Stomach (tissue), 8 donors: ENCODE measurements at regions not wholly inside any gene's neighbourhood (a gene's known extent, or its start where the extent isn't known, plus 50 kb on each side); places are given as distances from the start of the nearest gene placed in this dataset.

Source experiments
- DNase-seq, 2 donors: peaks; one replicate each; pipeline versions ENCODE4 v3.0.0 to v3.0.0-alpha.2; 2013 to 2019
- H3K27ac ChIP-seq, 5 donors: fragments of 200-600 bp in 4 of 5; sonication (generic) in 4 of 5; one replicate each; pipeline ENCODE4 v1.5.1; 2013 to 2019; ENCODE audit warnings: mild to moderate bottlenecking in 1 of 5, moderate library complexity in 1 of 5
- H3K27me3 ChIP-seq, 3 donors: fragments of 200-600 bp; sonication (generic); one replicate each; pipeline ENCODE4 v1.5.1; 2017 to 2019; ENCODE audit warnings: mixed run types in 1 of 3
- H3K36me3 ChIP-seq, 4 donors: fragments of 200-600 bp; sonication (generic); 1 replicate in 3 of 4; 2 replicates in 1 of 4; pipeline ENCODE4 v1.5.1; 2016 to 2019
- H3K4me1 ChIP-seq, 4 donors: fragments of 200-600 bp; sonication (generic); one replicate each; pipeline ENCODE4 v1.5.1; 2016 to 2019
- H3K4me3 ChIP-seq, 4 donors: fragments of 200-600 bp; sonication (generic) in 3 of 4; one replicate each; pipeline ENCODE4 v1.5.1; 2016 to 2019; ENCODE audit warnings: mild to moderate bottlenecking in 1 of 4
- H3K9me3 ChIP-seq, 4 donors: fragments of 200-600 bp; sonication (generic); one replicate each; pipeline ENCODE4 v1.5.1; 2016 to 2019
- CTCF ChIP-seq, 7 experiments: fragments of 450-650 bp in 4 of 7; fragments of 200-600 bp in 3 of 7; sonication (generic) in 3 of 7; IDR thresholded peaks; one replicate each; pipeline ENCODE4 v1.5.1; 2016 to 2019; ENCODE audit warnings: antibody characterized with exemption in 7 of 7, control low read depth in 2 of 7, mild to moderate bottlenecking in 1 of 7
- EP300 ChIP-seq: sonication (generic); formaldehyde crosslinking; IDR thresholded peaks from one replicate; pipeline ENCODE4 v1.6.1; 2017; ENCODE audit warnings: antibody characterized with exemption
- POLR2A ChIP-seq, 4 donors: fragments of 450-650 bp; IDR thresholded peaks; one replicate each; pipeline ENCODE4 v1.6.1; 2016; ENCODE audit warnings: antibody characterized with exemption in 4 of 4, control low read depth in 2 of 4, mild to moderate bottlenecking in 1 of 4, moderate library complexity in 1 of 4
- POLR2AphosphoS5 ChIP-seq, 3 donors: sonication (generic); formaldehyde crosslinking; IDR thresholded peaks; one replicate each; pipeline ENCODE4 v1.6.1; 2016; ENCODE audit warnings: antibody characterized with exemption in 3 of 3
- WGBS, 5 donors: extraction: QIAGEN DNeasy Blood & Tissue Kit in 3 of 5; methylation state at CpG; one replicate each; pipeline versions ENCODE4 v1.1.5 to v1.1.7; 2013 to 2018; 5-methylcytosine and 5-hydroxymethylcytosine counted together
- intact Hi-C: fragments of 100-400 bp; cut with DNase I; formaldehyde crosslinking; loops from one replicate; pipeline ENCODE4 v1.15.1; 2023; ENCODE audit warnings: low total_unique reads
- donor health status: healthy with polysubstance abuse.
- donor health status: Bipolar disorder and iron deficiency.
- donor health status: healthy.

DNA sequence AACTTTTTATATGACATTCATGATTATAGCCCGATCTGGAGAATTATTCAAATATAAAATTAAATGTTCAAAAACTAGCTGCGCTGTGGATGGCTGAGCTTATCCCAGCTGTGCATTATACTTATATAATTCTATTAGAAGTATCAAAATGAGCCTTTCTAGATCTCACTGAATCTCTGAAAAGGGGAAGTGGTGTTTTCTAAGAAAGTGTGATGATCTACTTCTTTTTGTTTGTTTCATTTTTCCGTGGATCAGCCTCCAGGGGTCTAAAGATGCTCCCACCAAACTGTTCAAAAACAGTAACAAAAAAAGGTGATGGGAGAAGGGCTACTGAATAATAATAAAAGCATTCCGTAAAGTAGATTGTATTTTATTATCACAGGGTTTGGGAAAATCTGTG is 411.3 kb upstream of the PSMD7 start:
- H3K27me3 ChIP-seq: peaks cover 0 to 57% (median 15%) of the 10 kb centered on the region in 3 donors
- WGBS, 5 donors: 84 to 88% (median 86%) methylated on average over 4 of the region's 4 CpGs
- intact Hi-C loops: no loop called here

DNA sequence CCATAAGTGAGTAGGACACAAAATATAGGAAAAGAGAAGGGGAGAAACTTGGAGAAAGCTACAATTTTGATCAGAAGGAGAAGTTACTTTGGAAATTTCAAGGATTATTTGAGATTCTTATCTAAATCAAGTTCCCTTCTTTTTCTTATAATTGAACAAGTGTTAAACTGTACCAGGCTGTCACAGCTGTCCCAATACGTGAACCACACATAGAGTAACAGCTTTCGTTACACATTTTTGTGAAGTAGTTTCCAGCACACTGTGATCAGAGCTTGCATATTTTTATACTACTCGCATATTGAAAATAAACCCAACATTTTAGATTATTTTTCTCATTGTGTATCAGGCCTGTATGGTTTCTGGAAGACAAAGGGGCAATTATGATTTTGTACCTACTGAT is 412.8 kb upstream of the PSMD7 start:
- no peak overlapping the region for H3K27ac ChIP-seq
- intact Hi-C loops: no loop called here

More for the DNA sequence above, 411.3 kb upstream of the PSMD7 start:
- Histone ChIP-seq H3K36me3 (no peaks in the 10 kb centered on the region), H3K4me1 (no peaks in the 10 kb centered on the region), H3K27ac (no peak overlapping the region), H3K9me3 (no peaks in the 10 kb centered on the region), H3K4me3 (no peak overlapping the region)
- TF ChIP-seq CTCF (IDR thresholded peaks at IDR 0.05) (no peak), POLR2A (IDR thresholded peaks at IDR 0.05) (no peak), EP300 (no peak), POLR2AphosphoS5 (IDR thresholded peaks at IDR 0.05) (no peak)
- DNase-seq: no peak

GRCh38 chr16:73883126-73883525 is 413.5 kb upstream of the PSMD7 start:
- Histone ChIP-seq H3K9me3 (no peaks in the 10 kb centered on the region), H3K36me3 (no peaks in the 10 kb centered on the region), H3K4me1 (no peaks in the 10 kb centered on the region), H3K4me3 (no peak overlapping the region), H3K27me3 (peaks cover 0 to 44% (median 5%) of the 10 kb centered on the region in 3 donors), H3K27ac (no peak overlapping the region)
- 32 to 59% (median 48%) methylated on average over 2 of the region's 2 CpGs for WGBS, 5 donors
- intact Hi-C loops: no loop called here
- DNase-seq: no peak
- TF ChIP-seq POLR2AphosphoS5 (IDR thresholded peaks at IDR 0.05) (no peak), POLR2A (IDR thresholded peaks at IDR 0.05) (no peak), CTCF (IDR thresholded peaks at IDR 0.05) (no peak), EP300 (no peak)

More for the DNA sequence above, 412.8 kb upstream of the PSMD7 start:
- no peak for TF ChIP-seq CTCF (IDR thresholded peaks at IDR 0.05)
- TF ChIP-seq POLR2AphosphoS5 (IDR thresholded peaks at IDR 0.05): no peak
- no peak for TF ChIP-seq POLR2A (IDR thresholded peaks at IDR 0.05)
- TF ChIP-seq EP300: no peak
- Histone ChIP-seq H3K4me3 (no peak overlapping the region), H3K9me3 (no peaks in the 10 kb centered on the region), H3K27me3 (peaks cover 0 to 50% (median 7%) of the 10 kb centered on the region in 3 donors), H3K4me1 (no peaks in the 10 kb centered on the region), H3K36me3 (no peaks in the 10 kb centered on the region)
- 83 to 93% (median 88%) methylated on average over 3 of the region's 3 CpGs for WGBS, 5 donors
- DNase-seq: no peak

DNA sequence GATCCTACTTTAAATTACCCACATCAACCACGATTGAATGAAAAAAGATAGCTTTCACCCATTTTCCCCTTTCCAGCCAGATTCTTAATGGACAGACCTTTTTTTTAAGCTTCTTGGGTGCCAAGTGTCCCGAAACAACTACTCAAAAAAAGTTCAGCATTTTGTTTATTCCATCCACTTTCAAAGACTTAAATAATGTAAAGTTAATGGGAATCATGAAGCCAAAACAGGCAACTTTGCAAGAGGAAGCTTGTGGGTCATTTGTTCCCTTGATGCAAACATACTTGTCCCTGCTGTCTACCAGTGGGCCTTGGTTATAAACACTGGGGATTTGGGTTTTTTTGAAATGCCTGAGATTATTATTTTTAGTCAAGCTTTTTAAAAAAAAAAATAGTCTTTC is 414.0 kb upstream of the PSMD7 start:
- peaks cover 0 to 39% (median under 1%) of the 10 kb centered on the region in 3 donors for H3K27me3 ChIP-seq
- WGBS, 5 donors: 58 to 80% (median 65%) methylated on average over 2 of the region's 2 CpGs

More for the DNA sequence above, 414.0 kb upstream of the PSMD7 start:
- DNase-seq: no peak
- H3K27ac ChIP-seq: no peak overlapping the region
- no peak overlapping the region for H3K4me3 ChIP-seq
- no peaks in the 10 kb centered on the region for H3K9me3 ChIP-seq
- no peaks in the 10 kb centered on the region for H3K36me3 ChIP-seq
- TF ChIP-seq POLR2AphosphoS5 (IDR thresholded peaks at IDR 0.05) (no peak), EP300 (no peak), CTCF (IDR thresholded peaks at IDR 0.05) (no peak), POLR2A (IDR thresholded peaks at IDR 0.05) (no peak)
- no peaks in the 10 kb centered on the region for H3K4me1 ChIP-seq
- intact Hi-C loops: no loop called here
